ENCODE measurements at regions not wholly inside any gene's neighbourhood (a gene's known extent, or its start where the extent isn't known, plus 50 kb on each side); places are given as distances from the start of the nearest gene placed in this dataset.

DNA sequence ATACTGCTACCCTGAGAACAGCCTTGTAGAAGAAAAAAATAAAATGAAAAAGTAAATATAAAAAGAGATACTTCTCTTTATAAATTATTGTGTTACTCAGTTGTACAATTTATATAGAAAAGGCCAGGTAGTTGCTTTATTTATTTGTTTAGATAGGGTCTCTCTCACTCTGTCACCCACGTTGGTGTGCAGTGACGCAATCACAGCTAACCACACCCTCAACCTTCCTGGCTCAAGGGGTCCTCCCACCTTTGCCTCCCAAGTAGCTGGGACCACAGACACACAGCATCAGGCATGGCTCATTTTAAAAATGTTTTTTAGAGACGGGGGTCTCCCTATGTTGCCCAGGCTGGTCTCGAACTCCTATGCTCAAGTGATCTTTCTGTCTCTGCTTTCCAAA lies 175.4 kb upstream of the PZP start:
- 76% methylated on average over 3 of the region's 4 CpGs for WGBS (ENCODE audit: insufficient coverage)
- H3K4me1 ChIP-seq (ENCODE audit: control insufficient read depth, insufficient read depth, low read length) = no peaks in the 10 kb centered on the region
- H3K9me3 ChIP-seq (ENCODE audit: control insufficient read depth, insufficient read depth, low read length) = no peaks in the 10 kb centered on the region
- no peak overlapping the region for H3K27ac ChIP-seq (ENCODE audit: low read depth, low read length)
- H3K36me3 ChIP-seq (ENCODE audit: control insufficient read depth, insufficient read depth, low read length) = no peaks in the 10 kb centered on the region
- H3K27me3 ChIP-seq (ENCODE audit: control insufficient read depth, insufficient read depth, low read length) = no peaks in the 10 kb centered on the region
- no peak overlapping the region for H3K4me3 ChIP-seq (ENCODE audit: low read depth, low read length)
- no peak for DNase-seq (ENCODE audit: low read depth in 4 of 6, low spot score in 6 of 6)

GRCh38 chr12:9381619-9382018 lies 173.4 kb upstream of the PZP start:
- Histone ChIP-seq H3K9me3 (ENCODE audit: control insufficient read depth, insufficient read depth, low read length) (no peaks in the 10 kb centered on the region), H3K4me3 (ENCODE audit: low read depth, low read length) (no peak overlapping the region), H3K27me3 (ENCODE audit: control insufficient read depth, insufficient read depth, low read length) (no peaks in the 10 kb centered on the region), H3K4me1 (ENCODE audit: control insufficient read depth, insufficient read depth, low read length) (no peaks in the 10 kb centered on the region), H3K36me3 (ENCODE audit: control insufficient read depth, insufficient read depth, low read length) (no peaks in the 10 kb centered on the region), H3K27ac (ENCODE audit: low read depth, low read length) (no peak overlapping the region)
- WGBS (ENCODE audit: insufficient coverage) = 100% methylated on average over 1 of the region's 2 CpGs
- no peak for DNase-seq (ENCODE audit: low read depth in 4 of 6, low spot score in 6 of 6)

- no peak overlapping the region for H3K27ac ChIP-seq (ENCODE audit: low read depth, low read length)
- no peaks in the 10 kb centered on the region for H3K36me3 ChIP-seq (ENCODE audit: control insufficient read depth, insufficient read depth, low read length)
- H3K4me3 ChIP-seq (ENCODE audit: low read depth, low read length) = no peak overlapping the region
- 91% methylated on average over 4 of the region's 4 CpGs for WGBS (ENCODE audit: insufficient coverage)
- H3K9me3 ChIP-seq (ENCODE audit: control insufficient read depth, insufficient read depth, low read length) = no peaks in the 10 kb centered on the region
- H3K4me1 ChIP-seq (ENCODE audit: control insufficient read depth, insufficient read depth, low read length) = no peaks in the 10 kb centered on the region
- DNase-seq (ENCODE audit: low read depth in 4 of 6, low spot score in 6 of 6) = no peak
- H3K27me3 ChIP-seq (ENCODE audit: control insufficient read depth, insufficient read depth, low read length) = no peaks in the 10 kb centered on the region
Measured at GRCh38 chr12:9380650-9381049, 172.5 kb upstream of the PZP start.

- Histone ChIP-seq H3K9me3 (ENCODE audit: control insufficient read depth, insufficient read depth, low read length) (no peaks in the 10 kb centered on the region), H3K36me3 (ENCODE audit: control insufficient read depth, insufficient read depth, low read length) (no peaks in the 10 kb centered on the region), H3K27me3 (ENCODE audit: control insufficient read depth, insufficient read depth, low read length) (no peaks in the 10 kb centered on the region), H3K4me1 (ENCODE audit: control insufficient read depth, insufficient read depth, low read length) (no peaks in the 10 kb centered on the region), H3K4me3 (ENCODE audit: low read depth, low read length) (no peak overlapping the region), H3K27ac (ENCODE audit: low read depth, low read length) (no peak overlapping the region)
- WGBS (ENCODE audit: insufficient coverage) = 88% methylated on average over 8 of the region's 11 CpGs
- DNase-seq (ENCODE audit: low read depth in 4 of 6, low spot score in 6 of 6) = no peak
Measured at GRCh38 chr12:9379023-9379742, 171.0 kb upstream of the PZP start.

DNA sequence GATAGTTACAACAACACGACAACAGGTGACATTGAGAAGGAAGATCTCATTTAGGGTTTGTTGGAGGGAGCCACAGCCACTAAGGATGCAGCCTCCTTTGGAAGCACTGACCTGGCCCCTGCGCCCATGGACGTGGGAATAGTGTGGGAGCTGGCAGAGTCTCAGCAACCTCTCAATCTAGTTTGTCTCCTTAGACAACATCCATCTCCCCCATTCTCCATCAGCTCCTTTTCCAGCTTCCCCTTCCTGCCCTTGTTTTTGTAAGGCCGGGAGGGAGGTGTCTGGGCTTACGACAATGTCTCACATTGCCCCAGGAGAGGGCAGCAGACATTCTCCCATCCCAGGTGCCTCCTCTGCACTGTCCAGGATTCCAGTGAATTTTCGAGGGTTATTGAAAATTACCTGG lies 170.2 kb upstream of the PZP start:
- no peaks in the 10 kb centered on the region for H3K36me3 ChIP-seq (ENCODE audit: control insufficient read depth, insufficient read depth, low read length)
- H3K4me1 ChIP-seq (ENCODE audit: control insufficient read depth, insufficient read depth, low read length) = no peaks in the 10 kb centered on the region
- 68% methylated on average over 4 of the region's 6 CpGs for WGBS (ENCODE audit: insufficient coverage)
- H3K4me3 ChIP-seq (ENCODE audit: low read depth, low read length) = no peak overlapping the region
- no peak overlapping the region for H3K27ac ChIP-seq (ENCODE audit: low read depth, low read length)
- no peaks in the 10 kb centered on the region for H3K9me3 ChIP-seq (ENCODE audit: control insufficient read depth, insufficient read depth, low read length)
- DNase-seq (ENCODE audit: low read depth in 4 of 6, low spot score in 6 of 6) = no peak
- H3K27me3 ChIP-seq (ENCODE audit: control insufficient read depth, insufficient read depth, low read length) = no peaks in the 10 kb centered on the region

GRCh38 chr12:9372202-9372601 lies 164.0 kb upstream of the PZP start:
- Histone ChIP-seq H3K36me3 (ENCODE audit: control insufficient read depth, insufficient read depth, low read length) (no peaks in the 10 kb centered on the region), H3K4me1 (ENCODE audit: control insufficient read depth, insufficient read depth, low read length) (no peaks in the 10 kb centered on the region), H3K9me3 (ENCODE audit: control insufficient read depth, insufficient read depth, low read length) (no peaks in the 10 kb centered on the region), H3K4me3 (ENCODE audit: low read depth, low read length) (no peak overlapping the region), H3K27me3 (ENCODE audit: control insufficient read depth, insufficient read depth, low read length) (no peaks in the 10 kb centered on the region), H3K27ac (ENCODE audit: low read depth, low read length) (no peak overlapping the region)
- DNase-seq (ENCODE audit: low read depth in 4 of 6, low spot score in 6 of 6) = peak in 1 of 6 donors; percentile 18
- no CpG with 5 or more reads among the region's 2 CpGs for WGBS (ENCODE audit: insufficient coverage)

- H3K4me1 ChIP-seq (ENCODE audit: control insufficient read depth, insufficient read depth, low read length) = peaks cover 6% of the 10 kb centered on the region
- no peaks in the 10 kb centered on the region for H3K9me3 ChIP-seq (ENCODE audit: control insufficient read depth, insufficient read depth, low read length)
- H3K36me3 ChIP-seq (ENCODE audit: control insufficient read depth, insufficient read depth, low read length) = no peaks in the 10 kb centered on the region
- no peaks in the 10 kb centered on the region for H3K27me3 ChIP-seq (ENCODE audit: control insufficient read depth, insufficient read depth, low read length)
- 92% methylated on average over 4 of the region's 5 CpGs for WGBS (ENCODE audit: insufficient coverage)
- DNase-seq (ENCODE audit: low read depth in 4 of 6, low spot score in 6 of 6) = no peak
- no peak overlapping the region for H3K4me3 ChIP-seq (ENCODE audit: low read depth, low read length)
- no peak overlapping the region for H3K27ac ChIP-seq (ENCODE audit: low read depth, low read length)
Measured at GRCh38 chr12:9367828-9368227, 159.6 kb upstream of the PZP start.

DNA sequence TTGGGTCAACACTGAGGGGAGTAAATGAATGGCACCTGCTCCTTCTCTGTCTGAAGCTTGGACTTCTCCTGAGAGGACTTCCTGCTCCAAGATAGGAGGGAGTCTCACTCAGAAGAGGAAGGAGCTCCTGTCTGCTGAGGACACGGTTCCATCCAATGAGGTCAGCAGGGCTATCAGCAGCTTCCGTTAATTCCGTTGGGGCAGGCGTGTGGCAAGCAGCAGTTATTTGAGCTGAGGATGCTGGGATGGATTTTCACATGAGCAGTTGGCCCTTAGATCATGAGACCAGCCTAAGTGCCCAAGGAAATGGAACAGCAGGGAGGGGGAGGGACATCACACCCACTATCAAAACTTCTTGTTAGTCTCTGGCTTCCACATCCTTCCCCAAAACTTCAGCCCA lies 159.0 kb upstream of the PZP start:
- Histone ChIP-seq H3K27me3 (ENCODE audit: control insufficient read depth, insufficient read depth, low read length) (no peaks in the 10 kb centered on the region), H3K36me3 (ENCODE audit: control insufficient read depth, insufficient read depth, low read length) (no peaks in the 10 kb centered on the region), H3K27ac (ENCODE audit: low read depth, low read length) (no peak overlapping the region), H3K4me1 (ENCODE audit: control insufficient read depth, insufficient read depth, low read length) (peaks cover 6% of the 10 kb centered on the region), H3K4me3 (ENCODE audit: low read depth, low read length) (no peak overlapping the region), H3K9me3 (ENCODE audit: control insufficient read depth, insufficient read depth, low read length) (no peaks in the 10 kb centered on the region)
- DNase-seq (ENCODE audit: low read depth in 4 of 6, low spot score in 6 of 6) = no peak
- no CpG with 5 or more reads among the region's 4 CpGs for WGBS (ENCODE audit: insufficient coverage)

DNA sequence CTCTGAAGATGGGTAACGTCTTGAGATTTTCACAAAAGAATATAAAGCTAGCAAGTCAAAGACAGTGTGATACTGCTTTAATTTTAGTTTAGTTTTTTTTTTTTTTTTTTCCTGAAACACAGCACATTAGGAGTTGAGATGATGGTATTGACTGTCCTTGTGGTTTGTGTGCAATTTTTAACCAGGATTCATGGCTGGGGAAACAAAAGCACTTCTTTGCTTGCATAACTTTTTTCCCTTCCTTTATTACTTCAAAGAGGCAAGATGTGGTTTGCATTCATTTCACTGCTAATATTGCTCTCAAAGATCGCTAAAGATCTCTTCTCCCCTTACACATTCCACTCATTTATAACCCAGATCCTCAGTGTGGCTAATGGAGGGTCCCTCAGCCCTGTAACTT lies 157.1 kb upstream of the PZP start:
- no peak overlapping the region for H3K4me3 ChIP-seq (ENCODE audit: low read depth, low read length)
- WGBS (ENCODE audit: insufficient coverage) = no CpG with 5 or more reads among the region's 2 CpGs
- H3K4me1 ChIP-seq (ENCODE audit: control insufficient read depth, insufficient read depth, low read length) = peaks cover 6% of the 10 kb centered on the region
- no peak overlapping the region for H3K27ac ChIP-seq (ENCODE audit: low read depth, low read length)
- no peak for DNase-seq (ENCODE audit: low read depth in 4 of 6, low spot score in 6 of 6)
- no peaks in the 10 kb centered on the region for H3K27me3 ChIP-seq (ENCODE audit: control insufficient read depth, insufficient read depth, low read length)
- no peaks in the 10 kb centered on the region for H3K36me3 ChIP-seq (ENCODE audit: control insufficient read depth, insufficient read depth, low read length)
- no peaks in the 10 kb centered on the region for H3K9me3 ChIP-seq (ENCODE audit: control insufficient read depth, insufficient read depth, low read length)
